ENCODE measurements at regions not wholly inside any gene's neighbourhood (a gene's known extent, or its start where the extent isn't known, plus 50 kb on each side); places are given as distances from the start of the nearest gene placed in this dataset.

DNA sequence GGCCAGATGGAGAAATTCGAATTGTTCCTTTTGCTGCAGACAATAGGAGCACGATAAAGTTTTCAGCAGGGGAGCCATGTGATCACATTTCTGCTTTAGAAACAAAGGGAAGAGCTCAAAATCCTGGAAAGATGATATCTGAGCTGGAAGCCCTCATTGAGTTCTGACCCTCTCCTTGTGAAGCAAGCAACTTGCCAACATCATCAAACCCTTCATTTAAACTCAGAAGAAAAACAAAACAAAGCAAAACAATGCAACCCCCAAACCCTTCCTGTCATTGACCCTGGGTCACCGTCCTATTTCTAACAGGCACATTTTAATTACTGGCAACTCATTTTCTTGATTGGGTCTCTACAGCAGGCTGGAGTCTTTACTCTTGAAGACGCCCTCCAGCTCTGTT lies 198.3 kb upstream of the ZNF32 start:
- TF ChIP-seq TAF1 (IDR thresholded peaks at IDR 0.05; ENCODE audit: borderline replicate concordance, insufficient read depth, low read length) (no peak), POLR2AphosphoS5 (IDR thresholded peaks at IDR 0.05; ENCODE audit: low read depth, low read length) (no peak), SIN3A (IDR thresholded peaks at IDR 0.05; ENCODE audit: borderline replicate concordance, insufficient read depth, low read length) (no peak), FOXP2 (optimal IDR thresholded peaks at IDR 0.05; ENCODE audit: borderline replicate concordance, extremely low read depth, extremely low read length, insufficient read depth) (no peak)
- TF ChIP-seq, protein P1, sequence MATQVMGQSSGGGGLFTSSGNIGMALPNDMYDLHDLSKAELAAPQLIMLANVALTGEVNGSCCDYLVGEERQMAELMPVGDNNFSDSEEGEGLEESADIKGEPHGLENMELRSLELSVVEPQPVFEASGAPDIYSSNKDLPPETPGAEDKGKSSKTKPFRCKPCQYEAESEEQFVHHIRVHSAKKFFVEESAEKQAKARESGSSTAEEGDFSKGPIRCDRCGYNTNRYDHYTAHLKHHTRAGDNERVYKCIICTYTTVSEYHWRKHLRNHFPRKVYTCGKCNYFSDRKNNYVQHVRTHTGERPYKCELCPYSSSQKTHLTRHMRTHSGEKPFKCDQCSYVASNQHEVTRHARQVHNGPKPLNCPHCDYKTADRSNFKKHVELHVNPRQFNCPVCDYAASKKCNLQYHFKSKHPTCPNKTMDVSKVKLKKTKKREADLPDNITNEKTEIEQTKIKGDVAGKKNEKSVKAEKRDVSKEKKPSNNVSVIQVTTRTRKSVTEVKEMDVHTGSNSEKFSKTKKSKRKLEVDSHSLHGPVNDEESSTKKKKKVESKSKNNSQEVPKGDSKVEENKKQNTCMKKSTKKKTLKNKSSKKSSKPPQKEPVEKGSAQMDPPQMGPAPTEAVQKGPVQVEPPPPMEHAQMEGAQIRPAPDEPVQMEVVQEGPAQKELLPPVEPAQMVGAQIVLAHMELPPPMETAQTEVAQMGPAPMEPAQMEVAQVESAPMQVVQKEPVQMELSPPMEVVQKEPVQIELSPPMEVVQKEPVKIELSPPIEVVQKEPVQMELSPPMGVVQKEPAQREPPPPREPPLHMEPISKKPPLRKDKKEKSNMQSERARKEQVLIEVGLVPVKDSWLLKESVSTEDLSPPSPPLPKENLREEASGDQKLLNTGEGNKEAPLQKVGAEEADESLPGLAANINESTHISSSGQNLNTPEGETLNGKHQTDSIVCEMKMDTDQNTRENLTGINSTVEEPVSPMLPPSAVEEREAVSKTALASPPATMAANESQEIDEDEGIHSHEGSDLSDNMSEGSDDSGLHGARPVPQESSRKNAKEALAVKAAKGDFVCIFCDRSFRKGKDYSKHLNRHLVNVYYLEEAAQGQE (IDR thresholded peaks at IDR 0.05; ENCODE audit: insufficient read depth in 1 of 2, low read depth in 2 of 2, low read length in 2 of 2): no peak

DNA sequence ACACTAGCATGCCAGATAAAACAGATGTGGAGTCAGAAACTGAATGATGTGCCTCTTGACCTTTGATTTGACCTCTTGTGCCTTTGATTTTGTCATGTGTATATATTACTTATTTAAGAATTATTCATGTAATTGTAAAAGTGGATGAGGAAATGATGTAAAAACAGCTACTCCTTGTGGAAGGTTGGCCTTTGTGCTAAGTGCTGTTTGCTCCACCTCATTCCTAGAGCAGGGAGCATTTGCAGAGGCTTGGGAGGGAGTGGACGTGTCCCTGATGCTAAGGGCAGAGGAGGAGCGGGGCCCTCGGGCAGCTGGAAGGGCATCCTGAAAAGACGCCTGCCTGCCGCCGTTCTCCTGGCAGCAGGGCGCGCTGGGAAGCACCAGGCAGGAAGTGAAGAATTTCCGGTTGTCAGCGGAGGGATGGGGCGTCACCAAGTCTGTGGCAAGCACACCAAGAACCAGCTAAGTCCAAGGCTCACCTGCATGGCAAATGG lies 197.6 kb upstream of the ZNF32 start:
- TF ChIP-seq SIN3A (IDR thresholded peaks at IDR 0.05; ENCODE audit: borderline replicate concordance, insufficient read depth, low read length) (no peak), TAF1 (IDR thresholded peaks at IDR 0.05; ENCODE audit: borderline replicate concordance, insufficient read depth, low read length) (no peak), POLR2AphosphoS5 (IDR thresholded peaks at IDR 0.05; ENCODE audit: low read depth, low read length) (no peak), FOXP2 (optimal IDR thresholded peaks at IDR 0.05; ENCODE audit: borderline replicate concordance, extremely low read depth, extremely low read length, insufficient read depth) (no peak)
- TF ChIP-seq, protein P1 (IDR thresholded peaks at IDR 0.05; ENCODE audit: insufficient read depth in 1 of 2, low read depth in 2 of 2, low read length in 2 of 2): no peak

DNA sequence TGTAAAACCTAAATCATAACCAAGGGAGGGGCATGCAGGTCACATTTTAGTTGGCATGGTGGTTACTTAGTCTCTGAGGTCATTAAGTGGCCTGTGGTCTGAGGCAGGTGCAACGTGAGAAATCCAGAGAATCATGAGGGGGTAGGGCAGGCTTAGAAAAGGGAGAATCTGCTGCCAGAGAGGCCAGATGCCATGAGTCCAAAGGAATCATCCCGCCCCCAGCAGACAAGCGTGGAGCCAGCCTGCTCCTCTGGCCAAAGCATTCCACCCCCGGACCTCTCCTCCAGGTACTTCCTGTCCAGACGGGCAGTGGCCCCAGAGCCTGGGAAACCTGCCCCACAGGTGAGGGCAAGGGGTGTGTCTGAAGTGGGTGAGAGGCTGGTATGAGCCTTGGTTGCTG lies 196.4 kb upstream of the ZNF32 start:
- TF ChIP-seq FOXP2 (optimal IDR thresholded peaks at IDR 0.05; ENCODE audit: borderline replicate concordance, extremely low read depth, extremely low read length, insufficient read depth) (no peak), POLR2AphosphoS5 (IDR thresholded peaks at IDR 0.05; ENCODE audit: low read depth, low read length) (no peak), TAF1 (IDR thresholded peaks at IDR 0.05; ENCODE audit: borderline replicate concordance, insufficient read depth, low read length) (no peak), SIN3A (IDR thresholded peaks at IDR 0.05; ENCODE audit: borderline replicate concordance, insufficient read depth, low read length) (no peak)
- TF ChIP-seq, protein P1 (IDR thresholded peaks at IDR 0.05; ENCODE audit: insufficient read depth in 1 of 2, low read depth in 2 of 2, low read length in 2 of 2): no peak

DNA sequence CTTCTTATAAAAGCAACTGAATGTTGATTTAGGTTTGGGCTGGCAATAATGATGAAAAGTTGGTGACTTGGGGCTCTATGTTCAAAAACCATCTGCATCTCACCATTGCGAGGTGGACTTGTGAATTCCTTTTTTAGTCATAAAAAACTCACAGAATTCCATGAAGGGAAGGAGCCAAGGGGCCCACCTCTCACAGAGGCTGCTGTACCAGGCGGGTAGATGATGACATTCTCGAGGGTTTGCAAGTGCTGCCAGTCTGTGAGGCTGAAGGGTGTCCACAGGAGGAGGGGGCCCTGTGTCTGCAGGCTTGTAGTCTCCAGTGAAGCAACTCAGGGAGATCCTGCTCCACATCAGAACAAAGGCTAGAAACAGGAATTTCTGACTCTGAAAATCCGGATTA lies 195.5 kb upstream of the ZNF32 start:
- TF ChIP-seq POLR2AphosphoS5 (IDR thresholded peaks at IDR 0.05; ENCODE audit: low read depth, low read length) (no peak), SIN3A (IDR thresholded peaks at IDR 0.05; ENCODE audit: borderline replicate concordance, insufficient read depth, low read length) (no peak), FOXP2 (optimal IDR thresholded peaks at IDR 0.05; ENCODE audit: borderline replicate concordance, extremely low read depth, extremely low read length, insufficient read depth) (no peak), TAF1 (IDR thresholded peaks at IDR 0.05; ENCODE audit: borderline replicate concordance, insufficient read depth, low read length) (no peak)
- TF ChIP-seq, protein P1 (IDR thresholded peaks at IDR 0.05; ENCODE audit: insufficient read depth in 1 of 2, low read depth in 2 of 2, low read length in 2 of 2): no peak
